Cardiac muscle cell (in vitro differentiated cells and primary cell): ENCODE measurements at regions not wholly inside any gene's neighbourhood (a gene's known extent, or its start where the extent isn't known, plus 50 kb on each side); places are given as distances from the start of the nearest gene placed in this dataset.
A peak's percentile ranks its signal among the peaks of the same experiment; 100 is the strongest.

ENCODE experiments used
- DNase-seq, 2 donors: peaks; one replicate each; pipeline versions ENCODE4 v3.0.0 to v3.0.0-alpha.2; 2010 to 2017; ENCODE audit warnings: low read depth in 1 of 2, low spot score in 1 of 2
- H3K27ac ChIP-seq: fragments of 200-600 bp; sonication (generic); 2 replicates; pipeline ENCODE4 v1.5.1; 2016
- H3K27me3 ChIP-seq: fragments of 200-600 bp; sonication (generic); 2 replicates; pipeline ENCODE4 v1.6.0; 2016; ENCODE audit warnings: control low read depth
- H3K36me3 ChIP-seq: fragments of 200-600 bp; sonication (generic); 2 replicates; pipeline ENCODE4 v1.5.1; 2016; ENCODE audit warnings: control low read depth
- H3K4me1 ChIP-seq: fragments of 200-600 bp; sonication (generic); 2 replicates; pipeline ENCODE4 v1.8.1; 2017; ENCODE audit warnings: low read depth, mild to moderate bottlenecking, mixed run types
- H3K4me3 ChIP-seq: fragments of 200-600 bp; sonication (generic); 2 replicates; pipeline ENCODE4 v1.5.1; 2016; ENCODE audit warnings: mild to moderate bottlenecking
- H3K9me3 ChIP-seq: fragments of 200-600 bp; sonication (generic); 2 replicates; pipeline ENCODE4 v1.5.1; 2017; ENCODE audit warnings: low read depth, mild to moderate bottlenecking, control low read depth
- TF ChIP-seq, protein P1 (sequence below): IDR thresholded peaks from 2 replicates; pipeline ENCODE4 v1.5.1; 2012; ENCODE audit warnings: low read depth, mild to moderate bottlenecking, low read length

DNA sequence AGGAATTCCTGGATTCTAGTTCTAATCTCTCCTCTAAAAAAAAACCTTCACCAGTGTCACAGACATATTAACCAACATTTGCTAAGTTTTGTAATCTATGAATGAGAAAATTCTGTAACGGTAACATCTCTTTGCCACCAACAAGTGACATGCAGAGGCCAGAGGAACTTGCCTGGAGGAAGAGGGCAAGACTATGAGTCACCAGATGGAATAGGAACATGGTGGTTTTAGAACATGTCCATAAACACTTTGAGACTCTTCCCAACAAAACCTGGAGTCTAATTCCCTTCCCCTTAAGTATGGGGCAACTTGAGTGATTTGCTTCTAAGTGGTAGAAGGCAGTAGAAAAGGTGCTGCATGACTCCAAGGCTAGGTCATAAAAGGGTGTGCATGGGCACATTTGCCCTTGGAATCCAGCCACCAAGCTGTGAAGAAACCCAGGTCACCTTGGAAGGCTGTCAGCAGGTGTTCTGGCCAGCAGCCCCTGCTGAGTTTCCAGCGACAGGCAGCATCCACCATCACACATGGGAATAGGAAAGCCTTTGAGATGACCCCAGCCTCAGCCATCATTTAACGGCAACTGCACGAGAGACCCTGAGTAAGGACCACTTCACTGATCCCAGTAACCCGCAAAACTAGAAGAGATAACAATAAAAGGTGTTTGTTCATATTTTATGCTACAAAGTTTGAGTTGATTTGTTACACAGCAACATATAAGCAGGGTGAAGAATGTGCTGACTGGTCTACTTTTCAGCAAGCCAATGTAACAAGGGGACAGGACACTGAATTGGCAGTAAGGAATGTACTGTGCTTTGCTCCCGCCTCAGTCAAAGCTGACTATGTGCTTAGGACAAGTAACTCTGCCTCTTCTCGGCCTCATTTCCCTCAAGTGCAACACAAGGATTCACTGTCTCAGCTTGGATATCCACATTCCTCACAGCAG, 90.6 kb downstream of the SKA1 start:
- H3K4me1 ChIP-seq: no peaks in the 10 kb centered on the region
- no peaks in the 10 kb centered on the region for H3K9me3 ChIP-seq
- H3K36me3 ChIP-seq: no peaks in the 10 kb centered on the region
- TF ChIP-seq, protein P1, sequence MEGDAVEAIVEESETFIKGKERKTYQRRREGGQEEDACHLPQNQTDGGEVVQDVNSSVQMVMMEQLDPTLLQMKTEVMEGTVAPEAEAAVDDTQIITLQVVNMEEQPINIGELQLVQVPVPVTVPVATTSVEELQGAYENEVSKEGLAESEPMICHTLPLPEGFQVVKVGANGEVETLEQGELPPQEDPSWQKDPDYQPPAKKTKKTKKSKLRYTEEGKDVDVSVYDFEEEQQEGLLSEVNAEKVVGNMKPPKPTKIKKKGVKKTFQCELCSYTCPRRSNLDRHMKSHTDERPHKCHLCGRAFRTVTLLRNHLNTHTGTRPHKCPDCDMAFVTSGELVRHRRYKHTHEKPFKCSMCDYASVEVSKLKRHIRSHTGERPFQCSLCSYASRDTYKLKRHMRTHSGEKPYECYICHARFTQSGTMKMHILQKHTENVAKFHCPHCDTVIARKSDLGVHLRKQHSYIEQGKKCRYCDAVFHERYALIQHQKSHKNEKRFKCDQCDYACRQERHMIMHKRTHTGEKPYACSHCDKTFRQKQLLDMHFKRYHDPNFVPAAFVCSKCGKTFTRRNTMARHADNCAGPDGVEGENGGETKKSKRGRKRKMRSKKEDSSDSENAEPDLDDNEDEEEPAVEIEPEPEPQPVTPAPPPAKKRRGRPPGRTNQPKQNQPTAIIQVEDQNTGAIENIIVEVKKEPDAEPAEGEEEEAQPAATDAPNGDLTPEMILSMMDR: no peak
- H3K4me3 ChIP-seq: no peak overlapping the region
- no peak for DNase-seq
- no peaks in the 10 kb centered on the region for H3K27me3 ChIP-seq
- no peak overlapping the region for H3K27ac ChIP-seq

DNA sequence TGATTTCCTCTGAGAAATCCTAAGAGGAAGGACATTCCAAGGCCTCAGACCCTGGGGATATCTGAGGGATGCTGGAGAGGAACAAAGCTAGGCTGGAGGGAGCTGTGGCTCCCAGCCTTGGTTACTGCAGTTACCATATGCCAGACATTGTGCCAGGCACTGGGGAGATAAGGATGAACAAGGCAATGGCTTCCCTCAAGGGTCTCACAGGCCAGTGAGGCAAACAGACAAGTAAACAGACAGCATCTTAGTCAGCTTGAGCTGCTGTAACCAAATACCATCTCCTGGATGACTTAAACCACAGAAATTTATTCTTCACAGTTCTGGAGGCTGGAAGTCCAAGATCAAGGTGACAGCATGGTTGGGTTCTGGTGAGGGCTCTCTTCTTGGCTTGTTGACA, 91.8 kb downstream of the SKA1 start:
- no peak for DNase-seq
- Histone ChIP-seq H3K4me3 (no peak overlapping the region), H3K27me3 (no peaks in the 10 kb centered on the region)

DNA sequence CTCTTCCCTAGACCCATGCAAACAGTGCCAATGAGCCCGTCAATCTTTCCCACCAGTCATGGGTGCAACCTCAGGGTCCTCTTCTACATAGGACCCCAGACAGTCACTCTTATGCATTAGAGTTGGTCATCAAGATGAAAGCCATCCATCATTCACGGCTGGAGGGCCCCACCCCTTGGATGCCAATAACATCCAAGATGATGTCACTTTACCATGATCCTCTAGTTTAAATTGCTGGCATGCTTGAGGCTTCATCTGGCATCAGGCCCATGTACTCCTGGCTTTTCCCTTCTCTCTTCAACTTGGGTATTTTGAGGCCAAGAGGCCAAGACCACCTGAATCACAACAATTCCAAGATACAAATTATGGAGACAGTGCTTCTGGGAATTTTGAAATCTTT, 91.1 kb upstream of the MAPK4 start:
- Histone ChIP-seq H3K27ac (no peak overlapping the region), H3K9me3 (no peaks in the 10 kb centered on the region), H3K4me1 (no peaks in the 10 kb centered on the region), H3K36me3 (no peaks in the 10 kb centered on the region), H3K27me3 (peaks cover 4% of the 10 kb centered on the region), H3K4me3 (no peak overlapping the region)
- TF ChIP-seq, protein P1: no peak
- peak in 1 of 2 donors; percentile 2 for DNase-seq

More for the DNA sequence above, 91.8 kb downstream of the SKA1 start:
- no peaks in the 10 kb centered on the region for H3K36me3 ChIP-seq
- H3K9me3 ChIP-seq: no peaks in the 10 kb centered on the region
- TF ChIP-seq, protein P1: no peak
- no peaks in the 10 kb centered on the region for H3K4me1 ChIP-seq
- no peak overlapping the region for H3K27ac ChIP-seq

DNA sequence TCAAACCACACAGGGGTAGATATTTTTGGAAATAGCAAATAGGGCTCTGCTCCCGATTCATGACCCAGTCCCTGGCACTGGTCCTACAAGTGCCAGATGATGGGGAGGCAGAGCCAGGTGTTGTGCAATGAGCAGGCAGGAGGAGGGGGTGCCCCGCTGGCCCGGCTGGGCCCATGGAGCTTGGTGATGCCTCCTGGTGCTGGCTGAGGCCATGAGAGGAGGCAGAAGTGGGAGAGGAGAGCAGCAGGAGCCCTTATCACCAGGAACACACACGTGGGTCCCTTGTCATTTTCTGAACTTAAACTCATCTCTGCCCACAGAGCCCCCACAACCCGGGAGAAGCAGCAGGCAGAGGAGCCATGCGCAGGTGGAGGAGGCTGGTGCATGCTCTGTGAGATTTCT, 90.5 kb upstream of the MAPK4 start:
- no peak for DNase-seq
- TF ChIP-seq, protein P1: no peak
- no peaks in the 10 kb centered on the region for H3K4me1 ChIP-seq
- H3K9me3 ChIP-seq: no peaks in the 10 kb centered on the region
- H3K27ac ChIP-seq: no peak overlapping the region
- H3K4me3 ChIP-seq: no peak overlapping the region
- H3K27me3 ChIP-seq: peaks cover 4% of the 10 kb centered on the region
- no peaks in the 10 kb centered on the region for H3K36me3 ChIP-seq

DNA sequence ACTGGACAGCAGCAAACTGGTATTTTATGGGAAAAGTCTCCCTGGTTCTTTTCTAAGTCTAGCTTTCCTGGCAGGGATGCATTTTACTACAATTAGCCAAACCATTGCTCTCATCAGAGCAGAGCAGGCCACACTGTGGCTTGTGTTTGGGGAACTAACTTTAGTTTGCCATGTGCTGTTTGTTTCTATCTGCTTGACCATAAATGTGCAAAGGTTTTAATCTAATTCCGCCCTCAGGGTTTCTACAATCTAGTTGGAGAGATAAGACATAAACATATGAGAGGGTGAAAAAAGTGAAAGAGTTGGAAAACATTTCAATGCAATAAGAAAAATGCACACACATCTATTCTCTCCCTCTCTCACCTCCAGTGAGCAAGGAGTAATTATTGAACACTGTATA, 86.9 kb upstream of the MAPK4 start:
- Histone ChIP-seq H3K36me3 (no peaks in the 10 kb centered on the region), H3K4me1 (no peaks in the 10 kb centered on the region)
- TF ChIP-seq, protein P1: no peak

More for the DNA sequence above, 86.9 kb upstream of the MAPK4 start:
- Histone ChIP-seq H3K4me3 (no peak overlapping the region), H3K9me3 (no peaks in the 10 kb centered on the region), H3K27ac (no peak overlapping the region), H3K27me3 (peaks cover 4% of the 10 kb centered on the region)
- no peak for DNase-seq
